MM.1S (cell line): ENCODE measurements at regions not wholly inside any gene's neighbourhood (a gene's known extent, or its start where the extent isn't known, plus 50 kb on each side); places are given as distances from the start of the nearest gene placed in this dataset.

Experiments
- CTCF ChIP-seq: fragments of 300-600 bp; sonication (generic); IDR thresholded peaks from 2 replicates; pipeline ENCODE4 v1.5.1; 2016; ENCODE audit warnings: antibody characterized with exemption, low read length, mixed read lengths
- EZH2 ChIP-seq: fragments of 300-600 bp; sonication (generic); optimal IDR thresholded peaks from 2 replicates; pipeline ENCODE3; 2017; ENCODE audit warnings: low read depth, mild to moderate bottlenecking, antibody characterized with exemption, low read length, mixed read lengths

GRCh38 chr5:93280518-93280917 is 300.5 kb downstream of the NR2F1-AS1 start:
- no peak for TF ChIP-seq CTCF
- TF ChIP-seq EZH2: no peak
